OCI-LY7 (cell line): ENCODE measurements at regions not wholly inside any gene's neighbourhood (a gene's known extent, or its start where the extent isn't known, plus 50 kb on each side); places are given as distances from the start of the nearest gene placed in this dataset.

Experiments
- BruUV-seq: library from RNA; stranded (reverse); fragments of 400-500 nt; replicated peaks from 2 replicates; lab custom pipeline; 2021; lab: Mats Ljungman, UMichigan
- CTCF ChIA-PET: fragments of 300-600 bp; sonication (Branson Sonifier 250); formaldehyde crosslinking; loops from one replicate; lab custom pipeline; 2022; ENCODE audit warnings: antibody characterized with exemption; ENCODE audit not compliant: unreplicated experiment; lab: Charles Lee
- POLR2A ChIA-PET: fragments of 300-600 bp; sonication (Branson Sonifier 250); formaldehyde crosslinking; loops from one replicate; lab custom pipeline; 2022; ENCODE audit warnings: antibody characterized with exemption; lab: Charles Lee
- DNase-seq: peaks from one replicate; pipeline ENCODE4 v3.0.0-alpha.2; 2015; ENCODE audit warnings: low spot score
- H2AFZ ChIP-seq: fragments of 200-600 bp; sonication (generic), shearing (Covaris generic); 2 replicates; pipeline ENCODE4 v1.6.1; 2014; ENCODE audit warnings: mild to moderate bottlenecking, antibody characterized with exemption, low read length, moderate library complexity
- H3K27ac ChIP-seq: fragments of 200-600 bp; sonication (generic); 2 replicates; pipeline ENCODE4 v1.5.1; 2014; ENCODE audit warnings: mixed run types, low read depth, mild to moderate bottlenecking, moderate library complexity, low read length, inconsistent platforms; ENCODE audit not compliant: poor library complexity, severe bottlenecking
- H3K36me3 ChIP-seq: fragments of 200-600 bp; sonication (generic); 2 replicates; pipeline ENCODE4 v1.6.1; 2014; ENCODE audit warnings: mild to moderate bottlenecking, antibody characterized with exemption, low read length, moderate library complexity, mixed read lengths; ENCODE audit not compliant: insufficient read depth
- H3K4me1 ChIP-seq: fragments of 200-600 bp; sonication (generic); 2 replicates; pipeline ENCODE4 v1.5.1; 2014; ENCODE audit warnings: mild to moderate bottlenecking, low read length; ENCODE audit not compliant: insufficient read depth, poor library complexity, severe bottlenecking
- H3K4me2 ChIP-seq: fragments of 200-600 bp; sonication (generic); 2 replicates; pipeline ENCODE4 v1.6.1; 2014; ENCODE audit warnings: mild to moderate bottlenecking, low read length
- H3K4me3 ChIP-seq: fragments of 200-600 bp; sonication (generic); 2 replicates; pipeline ENCODE4 v1.5.1; 2014; ENCODE audit warnings: mild to moderate bottlenecking, low read depth, low read length; ENCODE audit not compliant: poor library complexity, severe bottlenecking
- H3K79me2 ChIP-seq: fragments of 200-600 bp; sonication (generic); 2 replicates; pipeline ENCODE4 v1.6.1; 2016; ENCODE audit warnings: low read depth, mild to moderate bottlenecking, low read length, moderate library complexity, mixed read lengths; ENCODE audit not compliant: insufficient read depth
- H3K9me2 ChIP-seq: fragments of 200-600 bp; sonication (generic); 2 replicates; pipeline ENCODE4 v1.6.1; 2016; ENCODE audit warnings: mild to moderate bottlenecking, low read length, mixed read lengths; ENCODE audit not compliant: insufficient read depth
- H3K9me3 ChIP-seq: fragments of 200-600 bp; sonication (generic); 2 replicates; pipeline ENCODE4 v1.6.1; 2014; ENCODE audit warnings: mild to moderate bottlenecking, mixed run types, low read length, mixed read lengths
- H4K20me1 ChIP-seq: fragments of 200-600 bp; sonication (generic); 2 replicates; pipeline ENCODE4 v1.6.1; 2014; ENCODE audit warnings: mild to moderate bottlenecking, antibody characterized with exemption, low read length, moderate library complexity, mixed read lengths; ENCODE audit not compliant: insufficient read depth
- CTCF ChIP-seq: fragments of 200-600 bp; sonication (generic); conservative IDR thresholded peaks from 2 replicates; pipeline ENCODE4 v1.5.1; 2014; ENCODE audit warnings: mild to moderate bottlenecking, antibody characterized with exemption, low read length, moderate library complexity, mixed read lengths
- EZH2phosphoT487 ChIP-seq: fragments of 200-600 bp; sonication (generic); IDR thresholded peaks from 2 replicates; pipeline ENCODE4 v1.6.1; 2018; ENCODE audit warnings: low read depth, borderline replicate concordance, mild to moderate bottlenecking, mixed run types, antibody characterized with exemption, low read length, moderate library complexity, mixed read lengths
- intact Hi-C: fragments of 100-400 bp; cut with micrococcal nuclease; formaldehyde crosslinking; loops from one replicate; pipeline ENCODE4 v1.10.0; 2022; ENCODE audit not compliant: unreplicated experiment

DNA sequence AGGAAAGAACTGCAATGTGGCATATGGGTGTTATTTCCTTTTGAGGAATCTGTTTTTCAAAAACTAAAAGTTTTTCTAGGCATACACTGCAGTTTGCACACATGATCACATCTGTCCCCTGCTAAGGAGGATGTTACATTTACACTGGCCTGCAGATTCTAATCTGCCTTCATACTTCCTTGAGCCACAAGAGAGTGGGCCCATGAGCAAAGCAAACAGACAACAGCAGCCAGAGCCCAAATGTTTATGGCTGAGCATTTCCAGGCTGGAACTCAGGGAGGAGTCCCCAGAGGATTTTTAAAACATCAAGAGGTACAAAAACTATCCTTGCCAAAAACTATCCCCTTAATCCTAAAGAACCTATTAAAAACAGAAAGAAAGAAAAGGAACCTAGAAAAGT, 117.2 kb upstream of the MTNR1B start:
- Histone ChIP-seq H3K36me3 (no peaks in the 10 kb centered on the region), H3K9me3 (no peaks in the 10 kb centered on the region), H3K27ac (no peak overlapping the region), H3K4me2 (no peak overlapping the region), H3K9me2 (no peaks in the 10 kb centered on the region), H3K79me2 (no peaks in the 10 kb centered on the region), H3K4me1 (no peaks in the 10 kb centered on the region), H2AFZ (no peak overlapping the region), H3K4me3 (no peak overlapping the region), H4K20me1 (no peaks in the 10 kb centered on the region)
- TF ChIP-seq CTCF: no peak
- TF ChIP-seq EZH2phosphoT487: no peak
- CTCF ChIA-PET: no interaction called here
- no peak for DNase-seq
- intact Hi-C loops: no loop called here
- no TSS peak for BruUV-seq
- POLR2A ChIA-PET: no interaction called here

GRCh38 chr11:92852946-92853345, 116.5 kb upstream of the MTNR1B start:
- TF ChIP-seq EZH2phosphoT487 (no peak), CTCF (no peak)
- BruUV-seq: no TSS peak
- Histone ChIP-seq H3K4me1 (no peaks in the 10 kb centered on the region), H3K4me3 (no peak overlapping the region), H3K79me2 (no peaks in the 10 kb centered on the region), H4K20me1 (no peaks in the 10 kb centered on the region), H3K9me2 (no peaks in the 10 kb centered on the region), H3K9me3 (no peaks in the 10 kb centered on the region), H3K27ac (no peak overlapping the region), H3K4me2 (no peak overlapping the region), H2AFZ (no peak overlapping the region), H3K36me3 (no peaks in the 10 kb centered on the region)
- intact Hi-C loops: no loop called here
- ChIA-PET POLR2A (no interaction called here), CTCF (no interaction called here)
- no peak for DNase-seq

- no TSS peak for BruUV-seq
- Histone ChIP-seq H3K79me2 (no peaks in the 10 kb centered on the region), H3K4me1 (no peaks in the 10 kb centered on the region), H2AFZ (no peak overlapping the region), H4K20me1 (no peaks in the 10 kb centered on the region), H3K9me2 (no peaks in the 10 kb centered on the region), H3K36me3 (no peaks in the 10 kb centered on the region), H3K4me2 (no peak overlapping the region), H3K9me3 (no peaks in the 10 kb centered on the region), H3K4me3 (no peak overlapping the region), H3K27ac (no peak overlapping the region)
- ChIA-PET POLR2A (interaction anchor here (0.7 kb wide), 2 partner anchors 210 to 844 kb away, joined by 3 read pairs; no protein-coding TSS in a partner anchor), CTCF (no interaction called here)
- TF ChIP-seq CTCF: no peak
- no peak for DNase-seq
- intact Hi-C loops: no loop called here
Observed at GRCh38 chr11:92854162-92854561, 115.3 kb upstream of the MTNR1B start.
